Peyer's patch (tissue), 4 donors: ENCODE measurements at regions not wholly inside any gene's neighbourhood (a gene's known extent, or its start where the extent isn't known, plus 50 kb on each side); places are given as distances from the start of the nearest gene placed in this dataset.

ENCODE experiments used
- DNase-seq, 3 donors: peaks; one replicate each; pipeline ENCODE4 v3.0.0-alpha.2; 2017 to 2019
- H3K27ac ChIP-seq, 4 donors: fragments of 200-600 bp; sonication (generic); one replicate each; pipeline ENCODE4 v1.5.1; 2016 to 2019
- H3K27me3 ChIP-seq, 2 donors: fragments of 200-600 bp; sonication (generic); one replicate each; pipeline ENCODE4 v1.5.1; 2019
- H3K36me3 ChIP-seq, 3 donors: fragments of 200-600 bp; sonication (generic); one replicate each; pipeline ENCODE4 v1.5.1; 2016 to 2019
- H3K4me1 ChIP-seq, 4 donors: fragments of 200-600 bp; sonication (generic); one replicate each; pipeline ENCODE4 v1.5.1; 2016 to 2019
- H3K4me3 ChIP-seq, 4 donors: fragments of 200-600 bp; sonication (generic); 1 replicate in 3 of 4; 2 replicates in 1 of 4; pipeline ENCODE4 v1.5.1; 2016 to 2019; ENCODE audit warnings: mild to moderate bottlenecking in 1 of 4
- H3K9me3 ChIP-seq, 4 donors: fragments of 200-600 bp; sonication (generic); one replicate each; pipeline ENCODE4 v1.5.1; 2016 to 2019; ENCODE audit warnings: mild to moderate bottlenecking in 1 of 4
- POLR2A ChIP-seq, 2 donors: fragments of 450-650 bp; IDR thresholded peaks; one replicate each; pipeline ENCODE4 v1.5.1; 2017; ENCODE audit warnings: antibody characterized with exemption in 2 of 2, mild to moderate bottlenecking in 2 of 2, moderate library complexity in 2 of 2
- TF ChIP-seq, protein P1 (sequence below), 6 experiments: fragments of 450-650 bp in 4 of 6; fragments of 200-600 bp in 2 of 6; sonication (generic) in 1 of 6; IDR thresholded peaks; one replicate each; pipeline ENCODE4 v1.5.1; 2017 to 2019; ENCODE audit warnings: antibody characterized with exemption in 6 of 6, mild to moderate bottlenecking in 3 of 6, moderate library complexity in 1 of 6

DNA sequence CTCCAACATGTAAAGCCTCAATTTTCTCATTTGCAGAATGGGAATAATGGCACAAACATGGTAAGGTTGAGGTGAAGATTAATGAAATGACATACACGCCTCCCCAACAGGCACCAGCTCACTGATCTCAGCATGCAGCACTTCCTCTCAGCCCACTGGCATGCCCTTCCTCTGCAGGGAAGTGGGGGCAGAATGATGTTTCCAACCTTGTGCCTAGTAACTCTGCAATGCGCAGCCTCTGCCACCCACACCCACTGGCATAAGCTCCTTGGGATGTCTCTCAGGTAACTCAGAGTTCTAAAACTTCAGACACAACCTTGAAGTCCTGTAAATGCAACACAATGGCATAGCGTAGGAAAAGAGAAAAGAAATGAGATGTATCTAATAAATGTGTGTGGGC, 540.7 kb downstream of the HTR7 start:
- no peak for TF ChIP-seq POLR2A (IDR thresholded peaks at IDR 0.05)
- TF ChIP-seq, protein P1, sequence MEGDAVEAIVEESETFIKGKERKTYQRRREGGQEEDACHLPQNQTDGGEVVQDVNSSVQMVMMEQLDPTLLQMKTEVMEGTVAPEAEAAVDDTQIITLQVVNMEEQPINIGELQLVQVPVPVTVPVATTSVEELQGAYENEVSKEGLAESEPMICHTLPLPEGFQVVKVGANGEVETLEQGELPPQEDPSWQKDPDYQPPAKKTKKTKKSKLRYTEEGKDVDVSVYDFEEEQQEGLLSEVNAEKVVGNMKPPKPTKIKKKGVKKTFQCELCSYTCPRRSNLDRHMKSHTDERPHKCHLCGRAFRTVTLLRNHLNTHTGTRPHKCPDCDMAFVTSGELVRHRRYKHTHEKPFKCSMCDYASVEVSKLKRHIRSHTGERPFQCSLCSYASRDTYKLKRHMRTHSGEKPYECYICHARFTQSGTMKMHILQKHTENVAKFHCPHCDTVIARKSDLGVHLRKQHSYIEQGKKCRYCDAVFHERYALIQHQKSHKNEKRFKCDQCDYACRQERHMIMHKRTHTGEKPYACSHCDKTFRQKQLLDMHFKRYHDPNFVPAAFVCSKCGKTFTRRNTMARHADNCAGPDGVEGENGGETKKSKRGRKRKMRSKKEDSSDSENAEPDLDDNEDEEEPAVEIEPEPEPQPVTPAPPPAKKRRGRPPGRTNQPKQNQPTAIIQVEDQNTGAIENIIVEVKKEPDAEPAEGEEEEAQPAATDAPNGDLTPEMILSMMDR (IDR thresholded peaks at IDR 0.05), result no peak
- no peak for DNase-seq
- H3K9me3 ChIP-seq, result no peaks in the 10 kb centered on the region
- H3K4me3 ChIP-seq, result no peak overlapping the region
- H3K36me3 ChIP-seq, result no peaks in the 10 kb centered on the region
- no peak overlapping the region for H3K27ac ChIP-seq
- H3K4me1 ChIP-seq, result no peaks in the 10 kb centered on the region
- no peaks in the 10 kb centered on the region for H3K27me3 ChIP-seq

DNA sequence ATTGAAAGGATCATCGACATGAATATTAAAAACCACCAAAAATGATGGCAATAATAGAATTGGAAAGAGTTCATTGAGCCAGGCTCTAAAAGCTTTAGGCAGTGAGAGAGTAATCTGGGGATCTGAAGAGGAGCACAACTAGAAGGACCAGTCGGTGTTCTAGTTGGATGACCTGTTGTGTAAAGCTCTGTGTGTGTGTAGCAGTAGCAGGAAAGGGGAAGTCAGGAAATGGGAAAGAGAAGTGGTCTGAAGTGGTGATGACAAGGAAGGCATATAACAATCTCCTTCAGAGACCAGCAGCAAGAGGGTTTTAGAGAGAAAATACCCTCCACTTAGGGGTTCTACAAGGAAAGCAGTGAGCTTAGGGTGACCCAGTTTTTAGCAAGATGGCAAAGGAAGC, 539.2 kb downstream of the HTR7 start:
- no peak overlapping the region for H3K27ac ChIP-seq
- no peak for TF ChIP-seq POLR2A (IDR thresholded peaks at IDR 0.05)
- TF ChIP-seq, protein P1 (IDR thresholded peaks at IDR 0.05), result no peak
- H3K27me3 ChIP-seq, result no peaks in the 10 kb centered on the region
- no peak overlapping the region for H3K4me3 ChIP-seq
- H3K9me3 ChIP-seq, result no peaks in the 10 kb centered on the region
- H3K36me3 ChIP-seq, result no peaks in the 10 kb centered on the region
- DNase-seq, result no peak
- H3K4me1 ChIP-seq, result no peaks in the 10 kb centered on the region

DNA sequence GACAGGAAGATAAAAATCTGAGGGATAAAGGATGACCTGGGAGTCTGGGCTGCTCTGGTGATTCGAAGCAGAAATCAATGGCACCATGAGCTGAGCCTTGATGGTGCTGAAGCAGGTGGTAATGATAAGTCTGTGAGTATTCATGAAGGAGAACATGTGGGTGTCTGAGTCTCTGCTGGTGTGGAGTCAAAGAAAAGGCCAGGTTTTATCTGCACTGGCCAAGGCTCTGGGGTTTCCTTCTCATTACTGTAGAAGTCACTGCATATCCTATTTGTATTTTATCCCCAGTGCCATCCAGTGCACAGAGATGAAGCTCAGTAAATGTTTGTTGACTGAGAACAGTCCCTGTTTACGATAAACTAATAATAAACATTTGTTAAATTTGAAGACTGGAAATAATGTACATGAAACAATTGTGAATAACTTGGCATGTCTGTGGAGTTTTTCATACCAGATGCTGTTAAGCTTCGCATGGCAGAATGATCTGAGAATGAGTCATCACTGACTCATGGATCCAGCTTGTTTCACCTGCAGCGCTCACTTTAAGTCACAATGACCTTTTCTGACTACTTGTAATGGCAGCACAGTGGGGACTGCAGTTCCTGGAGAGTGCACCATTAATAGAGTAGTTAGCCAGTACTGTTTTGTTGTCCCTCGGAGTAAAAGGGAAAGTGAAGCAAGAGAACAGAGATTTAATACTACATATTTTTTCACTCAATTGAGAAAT, 538.5 kb downstream of the HTR7 start:
- Histone ChIP-seq H3K4me3 (no peak overlapping the region), H3K27me3 (no peaks in the 10 kb centered on the region), H3K36me3 (no peaks in the 10 kb centered on the region), H3K27ac (no peak overlapping the region), H3K4me1 (no peaks in the 10 kb centered on the region), H3K9me3 (no peaks in the 10 kb centered on the region)
- no peak for DNase-seq
- TF ChIP-seq POLR2A (IDR thresholded peaks at IDR 0.05), result no peak
- TF ChIP-seq, protein P1 (IDR thresholded peaks at IDR 0.05), result no peak

DNA sequence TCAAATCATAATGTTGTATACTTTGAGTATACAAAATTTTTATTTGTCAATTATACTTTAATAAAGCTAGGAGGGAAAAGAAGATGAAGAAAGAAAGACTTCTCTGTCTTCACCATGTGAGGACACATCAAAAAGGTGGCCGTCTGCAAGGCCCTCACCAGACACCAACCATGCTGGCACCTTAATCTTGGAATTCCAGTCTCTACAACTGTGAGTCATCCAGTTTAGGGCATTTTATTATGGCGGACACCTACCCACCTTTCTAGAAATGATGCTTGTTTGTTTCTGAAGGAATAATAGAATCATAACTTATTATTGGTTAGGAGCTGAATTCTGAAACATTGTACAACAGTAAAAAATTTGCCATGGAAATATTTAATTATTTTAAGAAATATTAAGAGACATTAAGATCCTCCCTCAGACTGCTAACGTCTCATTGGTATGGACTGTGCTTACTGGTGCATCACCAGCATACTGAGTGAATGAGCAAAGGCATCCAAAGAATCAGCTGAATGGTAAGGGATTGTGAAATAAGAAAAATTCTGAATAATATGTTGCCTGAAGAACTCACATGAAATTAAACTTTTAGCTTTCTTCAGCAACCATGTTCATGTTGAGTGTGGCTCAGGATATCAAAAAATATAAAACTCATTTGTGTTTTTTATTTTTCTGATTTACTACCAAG, 536.6 kb downstream of the HTR7 start:
- TF ChIP-seq POLR2A (IDR thresholded peaks at IDR 0.05), result no peak
- TF ChIP-seq, protein P1 (IDR thresholded peaks at IDR 0.05), result no peak
- no peaks in the 10 kb centered on the region for H3K9me3 ChIP-seq
- H3K27ac ChIP-seq, result no peak overlapping the region
- H3K36me3 ChIP-seq, result no peaks in the 10 kb centered on the region
- H3K4me3 ChIP-seq, result no peak overlapping the region
- no peaks in the 10 kb centered on the region for H3K27me3 ChIP-seq
- H3K4me1 ChIP-seq, result no peaks in the 10 kb centered on the region
- no peak for DNase-seq

DNA sequence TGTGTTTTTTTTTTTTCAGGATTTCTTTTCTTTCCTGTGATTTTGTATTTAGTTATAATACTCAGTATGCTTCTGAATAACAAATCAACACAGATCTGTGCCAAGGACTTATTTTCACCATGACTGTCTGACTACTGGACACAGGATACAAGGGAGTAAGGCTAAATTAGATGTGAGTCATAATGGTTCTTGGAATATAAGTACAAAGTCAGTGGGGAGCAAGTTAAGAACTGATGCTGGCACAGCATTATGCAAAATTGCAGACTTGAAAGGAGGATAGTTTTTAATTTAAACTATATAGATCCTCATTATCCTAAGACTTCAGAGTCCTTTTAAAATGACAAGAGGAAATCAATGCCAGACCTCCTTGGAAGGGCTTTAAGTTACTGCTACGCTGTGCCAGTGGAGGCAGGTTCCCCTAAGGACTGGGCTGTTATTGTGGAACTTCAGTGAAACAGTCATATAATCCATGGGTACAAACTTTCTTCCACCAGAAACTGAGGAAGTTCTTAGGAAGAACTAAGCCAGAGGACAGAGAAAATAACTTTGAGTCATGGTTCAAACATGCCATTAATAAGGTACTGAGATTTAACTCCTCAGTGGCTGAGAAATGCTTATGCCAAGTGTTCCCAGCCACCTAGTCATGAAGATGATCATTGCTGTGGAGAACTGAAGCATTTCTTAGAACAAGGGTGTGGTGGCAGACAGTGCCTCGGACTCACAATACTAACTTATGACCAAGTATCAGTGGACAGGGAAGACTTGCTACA, 531.2 kb downstream of the HTR7 start:
- Histone ChIP-seq H3K27ac (no peak overlapping the region), H3K4me3 (no peak overlapping the region), H3K9me3 (no peaks in the 10 kb centered on the region), H3K4me1 (no peaks in the 10 kb centered on the region), H3K36me3 (no peaks in the 10 kb centered on the region), H3K27me3 (no peaks in the 10 kb centered on the region)
- TF ChIP-seq, protein P1 (IDR thresholded peaks at IDR 0.05), result no peak
- TF ChIP-seq POLR2A (IDR thresholded peaks at IDR 0.05), result no peak
- DNase-seq, result no peak
